ENCODE measurements at regions not wholly inside any gene's neighbourhood (a gene's known extent, or its start where the extent isn't known, plus 50 kb on each side); places are given as distances from the start of the nearest gene placed in this dataset.

DNA sequence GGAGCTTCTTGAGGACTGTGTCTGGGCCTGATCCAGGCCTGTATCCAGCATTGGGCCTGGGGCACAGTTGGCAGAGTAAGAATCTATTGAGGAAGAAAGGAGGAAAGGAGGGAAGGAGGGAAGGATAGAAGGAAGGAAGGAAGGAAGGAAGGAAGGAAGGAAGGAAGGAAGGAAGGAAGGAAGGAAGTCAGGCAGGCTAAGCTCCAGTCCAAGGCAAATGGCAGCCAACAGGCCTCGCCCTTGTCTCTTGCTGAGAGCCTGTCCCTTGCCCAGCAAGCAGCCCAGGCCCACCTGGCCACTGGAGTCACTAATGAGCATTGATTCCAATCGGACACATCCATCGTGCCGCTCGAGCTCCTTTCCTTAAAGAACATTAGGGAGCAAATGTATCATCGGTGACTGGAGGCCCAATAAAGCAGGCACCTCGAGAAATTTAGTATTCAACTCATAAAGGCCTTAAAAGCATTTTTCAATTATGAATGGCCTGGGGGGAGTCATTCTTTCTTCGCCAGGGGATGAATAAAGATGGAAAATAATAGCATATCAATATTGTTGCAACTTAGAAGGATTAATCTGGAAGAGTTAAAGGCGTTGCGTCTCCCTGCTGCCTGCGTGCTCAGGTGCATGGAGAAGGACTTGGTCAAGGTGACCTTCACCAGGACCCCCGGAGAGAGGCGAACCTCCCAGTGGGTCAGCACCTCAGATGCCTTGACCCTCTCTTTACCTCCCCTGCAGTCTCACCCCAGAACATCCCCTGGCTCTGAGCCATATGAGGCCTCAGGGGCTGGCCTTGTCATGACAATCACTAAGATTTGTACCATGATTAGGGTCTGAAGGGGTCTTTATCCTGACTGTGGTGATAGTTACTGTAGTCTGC, 144.5 kb upstream of the RUNX3 start:
- DNase-seq: no peak
- no peak overlapping the region for H3K56ac ChIP-seq (ENCODE audit: low read length)
- H3K4me2 ChIP-seq (ENCODE audit: low read length): no peak overlapping the region
- no peak overlapping the region for H2BK15ac ChIP-seq (replicated peaks; ENCODE audit: low read depth)
- no peak overlapping the region for H4K5ac ChIP-seq (ENCODE audit: low read length)
- no peak overlapping the region for H2BK120ac ChIP-seq (ENCODE audit: low read depth, low read length)
- no peak overlapping the region for H3K4me3 ChIP-seq (ENCODE audit: low read length)
- no peak overlapping the region for H2AK5ac ChIP-seq (ENCODE audit: low read length)
- no peaks in the 10 kb centered on the region for H3K79me1 ChIP-seq (ENCODE audit: low read length)
- no peak overlapping the region for H3K27ac ChIP-seq (ENCODE audit: low read depth, low read length)
- H3K9ac ChIP-seq (ENCODE audit: low read length): no peak overlapping the region
- no peak overlapping the region for H3K18ac ChIP-seq (ENCODE audit: low read length)
- H3K4ac ChIP-seq (ENCODE audit: low read depth, low read length): no peak overlapping the region
- WGBS (ENCODE audit: extremely low coverage, insufficient coverage, low lambda C conversion rate): no CpG with 5 or more reads among the region's 13 CpGs
- no peaks in the 10 kb centered on the region for H3K4me1 ChIP-seq (ENCODE audit: control insufficient read depth, low read depth, low read length)
- no peaks in the 10 kb centered on the region for H3K79me2 ChIP-seq (ENCODE audit: control insufficient read depth, insufficient read depth, low read length)
- no peaks in the 10 kb centered on the region for H3K27me3 ChIP-seq (ENCODE audit: insufficient read depth, low read length, poor library complexity)
- H2BK5ac ChIP-seq (ENCODE audit: low read length): no peak overlapping the region
- no peak overlapping the region for H3K23ac ChIP-seq (ENCODE audit: low read length)
- H4K8ac ChIP-seq (ENCODE audit: low read depth, low read length): no peak overlapping the region
- H3K36me3 ChIP-seq (ENCODE audit: control insufficient read depth, insufficient read depth, low read length): no peaks in the 10 kb centered on the region

DNA sequence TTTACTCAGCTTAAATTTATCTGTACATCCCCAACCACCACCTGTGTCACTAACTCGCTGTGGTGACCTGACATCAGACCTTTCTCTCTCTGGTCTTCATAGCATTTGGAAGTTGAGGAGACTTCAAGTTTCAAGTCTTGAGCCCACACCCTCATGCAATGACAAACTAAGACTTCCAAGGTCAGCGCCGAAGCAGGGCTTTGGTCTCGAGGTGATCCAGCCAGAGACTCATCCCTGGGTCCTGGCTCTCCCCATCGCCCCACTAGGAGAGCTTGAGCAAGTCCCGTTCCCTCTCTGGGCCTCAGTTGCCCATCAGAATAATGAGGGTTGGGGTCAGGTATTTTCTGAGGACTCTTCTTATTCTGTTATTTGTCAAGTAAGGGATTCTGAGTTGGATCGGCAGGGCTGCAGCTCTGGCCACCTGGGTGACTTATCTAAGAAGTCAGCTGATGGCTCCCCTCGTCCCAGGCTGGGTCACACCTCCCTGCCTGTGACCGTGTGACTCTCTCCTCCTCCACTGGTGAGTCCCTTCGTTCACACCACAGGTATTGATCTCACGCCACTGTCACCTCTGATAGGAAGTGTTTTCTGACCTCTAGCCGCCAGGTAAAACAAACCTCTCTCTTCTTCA, 143.7 kb upstream of the RUNX3 start:
- H2BK15ac ChIP-seq (replicated peaks; ENCODE audit: low read depth): no peak overlapping the region
- no CpG with 5 or more reads among the region's 12 CpGs for WGBS (ENCODE audit: extremely low coverage, insufficient coverage, low lambda C conversion rate)
- no peak overlapping the region for H3K27ac ChIP-seq (ENCODE audit: low read depth, low read length)

DNA sequence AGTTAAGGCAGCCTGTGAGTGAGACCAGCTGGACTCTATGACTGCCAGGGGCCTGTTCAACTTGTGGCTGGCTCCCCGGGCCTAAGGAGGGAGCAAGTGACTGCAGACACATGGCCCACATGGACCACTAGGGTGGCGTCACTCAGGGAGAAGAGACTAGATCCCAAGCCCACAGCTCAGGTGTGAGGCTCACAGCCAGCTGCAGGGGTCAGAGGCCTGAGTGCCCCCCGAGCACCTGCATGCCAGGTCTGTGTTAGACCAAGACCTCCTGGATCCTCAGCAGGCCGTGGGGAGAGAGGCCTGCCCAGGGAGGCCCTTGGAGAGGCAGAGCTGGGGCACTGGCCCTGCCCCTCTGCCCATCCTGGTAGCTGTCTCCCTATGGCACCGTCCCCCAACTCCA, 142.4 kb upstream of the RUNX3 start:
- Histone ChIP-seq H3K4me2 (ENCODE audit: low read length) (no peak overlapping the region), H2BK5ac (ENCODE audit: low read length) (no peak overlapping the region), H4K5ac (ENCODE audit: low read length) (no peak overlapping the region), H3K56ac (ENCODE audit: low read length) (no peak overlapping the region), H4K8ac (ENCODE audit: low read depth, low read length) (no peak overlapping the region), H3K27me3 (ENCODE audit: insufficient read depth, low read length, poor library complexity) (no peaks in the 10 kb centered on the region), H3K23ac (ENCODE audit: low read length) (no peak overlapping the region), H3K4me3 (ENCODE audit: low read length) (no peak overlapping the region), H3K4me1 (ENCODE audit: control insufficient read depth, low read depth, low read length) (no peaks in the 10 kb centered on the region), H3K18ac (ENCODE audit: low read length) (no peak overlapping the region), H3K27ac (ENCODE audit: low read depth, low read length) (no peak overlapping the region), H3K9ac (ENCODE audit: low read length) (no peak overlapping the region), H3K36me3 (ENCODE audit: control insufficient read depth, insufficient read depth, low read length) (no peaks in the 10 kb centered on the region), H3K4ac (ENCODE audit: low read depth, low read length) (no peak overlapping the region), H2BK15ac (replicated peaks; ENCODE audit: low read depth) (no peak overlapping the region), H3K79me2 (ENCODE audit: control insufficient read depth, insufficient read depth, low read length) (no peaks in the 10 kb centered on the region), H2BK120ac (ENCODE audit: low read depth, low read length) (no peak overlapping the region), H3K79me1 (ENCODE audit: low read length) (no peaks in the 10 kb centered on the region), H2AK5ac (ENCODE audit: low read length) (no peak overlapping the region)
- no CpG with 5 or more reads among the region's 5 CpGs for whole genome bisulfite sequencing (ENCODE audit: extremely low coverage, insufficient coverage, low lambda C conversion rate)
- DNase-seq: no peak

More for the DNA sequence above, 143.7 kb upstream of the RUNX3 start:
- no peak overlapping the region for H2AK5ac ChIP-seq (ENCODE audit: low read length)
- peak; percentile 30 for DNase-seq
- H2BK120ac ChIP-seq (ENCODE audit: low read depth, low read length): no peak overlapping the region
- H3K79me2 ChIP-seq (ENCODE audit: control insufficient read depth, insufficient read depth, low read length): no peaks in the 10 kb centered on the region
- no peak overlapping the region for H3K4ac ChIP-seq (ENCODE audit: low read depth, low read length)
- no peak overlapping the region for H3K4me2 ChIP-seq (ENCODE audit: low read length)
- no peak overlapping the region for H2BK5ac ChIP-seq (ENCODE audit: low read length)
- no peak overlapping the region for H3K4me3 ChIP-seq (ENCODE audit: low read length)
- no peak overlapping the region for H4K5ac ChIP-seq (ENCODE audit: low read length)
- H3K23ac ChIP-seq (ENCODE audit: low read length): no peak overlapping the region
- H4K8ac ChIP-seq (ENCODE audit: low read depth, low read length): no peak overlapping the region
- no peaks in the 10 kb centered on the region for H3K27me3 ChIP-seq (ENCODE audit: insufficient read depth, low read length, poor library complexity)
- no peaks in the 10 kb centered on the region for H3K4me1 ChIP-seq (ENCODE audit: control insufficient read depth, low read depth, low read length)
- no peak overlapping the region for H3K56ac ChIP-seq (ENCODE audit: low read length)
- no peaks in the 10 kb centered on the region for H3K79me1 ChIP-seq (ENCODE audit: low read length)
- H3K9ac ChIP-seq (ENCODE audit: low read length): no peak overlapping the region
- no peaks in the 10 kb centered on the region for H3K36me3 ChIP-seq (ENCODE audit: control insufficient read depth, insufficient read depth, low read length)
- H3K18ac ChIP-seq (ENCODE audit: low read length): no peak overlapping the region

DNA sequence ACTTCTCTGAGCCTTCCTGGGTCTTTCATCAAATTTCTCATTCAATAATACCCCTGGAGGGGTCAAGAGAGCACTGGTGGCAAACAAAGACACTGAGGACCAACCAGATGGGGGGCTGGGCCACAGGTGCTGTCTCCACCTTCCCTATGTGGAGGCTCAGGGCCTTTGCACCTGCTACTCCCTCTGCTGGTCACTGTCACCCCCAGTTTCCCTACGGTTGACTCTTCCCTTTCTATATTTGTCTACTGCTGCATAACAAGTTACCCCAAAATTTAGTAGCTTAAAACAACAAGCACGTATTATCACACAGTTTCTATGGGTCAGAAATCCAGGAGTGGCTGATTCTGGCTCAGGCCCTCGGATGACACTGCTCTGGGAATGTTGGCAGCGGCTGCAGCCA, 138.8 kb upstream of the RUNX3 start:
- WGBS (ENCODE audit: extremely low coverage, insufficient coverage, low lambda C conversion rate): no CpG with 5 or more reads among the region's 4 CpGs
- Histone ChIP-seq H3K4me3 (ENCODE audit: low read length) (no peak overlapping the region), H3K18ac (ENCODE audit: low read length) (no peak overlapping the region), H3K27ac (ENCODE audit: low read depth, low read length) (no peak overlapping the region), H3K27me3 (ENCODE audit: insufficient read depth, low read length, poor library complexity) (no peaks in the 10 kb centered on the region), H3K9ac (ENCODE audit: low read length) (no peak overlapping the region), H2BK5ac (ENCODE audit: low read length) (no peak overlapping the region), H3K56ac (ENCODE audit: low read length) (no peak overlapping the region), H3K4me1 (ENCODE audit: control insufficient read depth, low read depth, low read length) (no peaks in the 10 kb centered on the region), H3K4me2 (ENCODE audit: low read length) (no peak overlapping the region), H2BK15ac (replicated peaks; ENCODE audit: low read depth) (no peak overlapping the region), H3K79me1 (ENCODE audit: low read length) (no peaks in the 10 kb centered on the region), H4K5ac (ENCODE audit: low read length) (no peak overlapping the region), H3K23ac (ENCODE audit: low read length) (no peak overlapping the region), H3K4ac (ENCODE audit: low read depth, low read length) (no peak overlapping the region), H3K36me3 (ENCODE audit: control insufficient read depth, insufficient read depth, low read length) (no peaks in the 10 kb centered on the region), H2BK120ac (ENCODE audit: low read depth, low read length) (no peak overlapping the region), H2AK5ac (ENCODE audit: low read length) (no peak overlapping the region), H3K79me2 (ENCODE audit: control insufficient read depth, insufficient read depth, low read length) (no peaks in the 10 kb centered on the region), H4K8ac (ENCODE audit: low read depth, low read length) (no peak overlapping the region)
- DNase-seq: no peak

DNA sequence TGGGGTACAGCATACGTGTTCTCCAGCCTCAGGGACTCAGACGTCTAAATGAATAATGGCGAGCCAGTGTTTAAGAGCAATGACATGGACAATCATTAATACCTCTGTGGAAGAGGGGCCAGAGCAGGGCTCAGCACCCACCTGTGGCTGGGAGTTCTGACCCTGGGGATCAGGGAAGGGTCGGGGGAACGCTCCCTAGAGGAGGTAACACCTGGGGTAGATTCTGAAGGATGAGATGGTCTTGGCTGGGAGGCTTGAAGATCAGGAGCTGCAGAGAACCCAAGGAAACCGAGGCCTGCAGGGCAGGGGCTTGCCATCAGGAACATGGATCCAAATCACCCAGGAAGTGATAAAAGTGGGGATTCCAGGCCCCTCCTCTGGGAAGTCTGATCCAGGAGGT, 138.2 kb upstream of the RUNX3 start:
- Histone ChIP-seq H3K79me1 (ENCODE audit: low read length) (no peaks in the 10 kb centered on the region), H2BK15ac (replicated peaks; ENCODE audit: low read depth) (no peak overlapping the region), H3K4me2 (ENCODE audit: low read length) (no peak overlapping the region), H3K27ac (ENCODE audit: low read depth, low read length) (no peak overlapping the region), H2BK5ac (ENCODE audit: low read length) (no peak overlapping the region), H3K23ac (ENCODE audit: low read length) (no peak overlapping the region), H3K4me3 (ENCODE audit: low read length) (no peak overlapping the region), H3K18ac (ENCODE audit: low read length) (no peak overlapping the region), H4K5ac (ENCODE audit: low read length) (no peak overlapping the region), H3K56ac (ENCODE audit: low read length) (no peak overlapping the region), H3K4ac (ENCODE audit: low read depth, low read length) (no peak overlapping the region), H3K79me2 (ENCODE audit: control insufficient read depth, insufficient read depth, low read length) (no peaks in the 10 kb centered on the region), H3K27me3 (ENCODE audit: insufficient read depth, low read length, poor library complexity) (no peaks in the 10 kb centered on the region), H3K9ac (ENCODE audit: low read length) (no peak overlapping the region), H2AK5ac (ENCODE audit: low read length) (no peak overlapping the region), H2BK120ac (ENCODE audit: low read depth, low read length) (no peak overlapping the region), H3K36me3 (ENCODE audit: control insufficient read depth, insufficient read depth, low read length) (no peaks in the 10 kb centered on the region), H3K4me1 (ENCODE audit: control insufficient read depth, low read depth, low read length) (no peaks in the 10 kb centered on the region), H4K8ac (ENCODE audit: low read depth, low read length) (no peak overlapping the region)
- no peak for DNase-seq
- no CpG with 5 or more reads among the region's 6 CpGs for WGBS (ENCODE audit: extremely low coverage, insufficient coverage, low lambda C conversion rate)
